ENCODE measurements at regions not wholly inside any gene's neighbourhood (a gene's known extent, or its start where the extent isn't known, plus 50 kb on each side); places are given as distances from the start of the nearest gene placed in this dataset.

GRCh38 chr17:70859829-70860228 lies 690.5 kb downstream of the KCNJ2 start:
- in situ Hi-C loops (cut with HindIII; ENCODE audit: low sequenced_read_pairs): loop anchor here (5.0 kb wide), 1 partner anchor 77 kb away; no protein-coding TSS in a partner anchor

- in situ Hi-C loops (cut with HindIII; ENCODE audit: low sequenced_read_pairs): loop anchor here (5.0 kb wide), 1 partner anchor 75 kb away; no protein-coding TSS in a partner anchor
These were observed 693.0 kb downstream of the KCNJ2 start for GRCh38 chr17:70862295-70862694.

- in situ Hi-C loops (cut with HindIII; ENCODE audit: low sequenced_read_pairs): loop anchor here (5.0 kb wide), 1 partner anchor 74 kb away; no protein-coding TSS in a partner anchor
These were observed 694.3 kb downstream of the KCNJ2 start for GRCh38 chr17:70863436-70864248.

DNA sequence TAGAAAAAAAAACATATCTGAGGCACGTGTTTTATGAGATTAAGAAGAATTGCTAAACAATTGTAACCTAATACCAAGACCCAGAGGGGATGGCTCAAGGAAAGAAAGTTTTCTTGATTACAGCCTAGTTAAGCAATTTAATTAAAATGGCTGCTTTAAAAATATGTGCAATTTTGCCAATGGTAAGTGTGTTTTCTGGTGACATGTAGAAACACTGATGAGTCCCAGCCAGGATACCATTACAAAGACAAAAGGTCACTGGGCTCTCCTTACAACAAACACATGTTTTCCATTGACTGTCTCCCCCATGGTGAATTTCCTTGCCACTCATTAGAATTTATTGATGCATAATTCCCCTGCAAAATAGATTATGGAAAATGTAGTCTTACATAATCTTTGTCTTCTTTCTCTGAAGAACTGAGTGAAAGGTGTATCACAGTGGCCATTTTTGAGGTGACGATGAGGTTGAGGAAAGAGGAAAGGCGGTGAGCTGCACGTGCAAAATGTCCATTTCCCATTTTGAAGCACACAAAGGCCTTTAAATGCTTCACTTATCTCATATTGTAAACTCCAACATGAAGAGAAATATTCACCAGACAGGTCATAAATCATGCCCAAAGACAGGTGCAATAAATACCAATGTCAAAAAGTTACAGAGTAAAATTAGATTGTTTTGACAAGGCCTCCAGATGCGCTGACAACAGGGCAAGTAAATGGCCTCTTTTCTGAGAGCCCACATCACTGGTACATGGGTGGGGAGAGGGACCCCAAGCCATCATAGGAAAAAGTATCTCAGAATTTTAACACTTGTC lies 696.9 kb downstream of the KCNJ2 start:
- in situ Hi-C loops (cut with HindIII; ENCODE audit: low sequenced_read_pairs): no loop called here

- in situ Hi-C loops (cut with HindIII; ENCODE audit: low sequenced_read_pairs): no loop called here
These were observed 698.8 kb downstream of the KCNJ2 start for GRCh38 chr17:70868149-70868548.

DNA sequence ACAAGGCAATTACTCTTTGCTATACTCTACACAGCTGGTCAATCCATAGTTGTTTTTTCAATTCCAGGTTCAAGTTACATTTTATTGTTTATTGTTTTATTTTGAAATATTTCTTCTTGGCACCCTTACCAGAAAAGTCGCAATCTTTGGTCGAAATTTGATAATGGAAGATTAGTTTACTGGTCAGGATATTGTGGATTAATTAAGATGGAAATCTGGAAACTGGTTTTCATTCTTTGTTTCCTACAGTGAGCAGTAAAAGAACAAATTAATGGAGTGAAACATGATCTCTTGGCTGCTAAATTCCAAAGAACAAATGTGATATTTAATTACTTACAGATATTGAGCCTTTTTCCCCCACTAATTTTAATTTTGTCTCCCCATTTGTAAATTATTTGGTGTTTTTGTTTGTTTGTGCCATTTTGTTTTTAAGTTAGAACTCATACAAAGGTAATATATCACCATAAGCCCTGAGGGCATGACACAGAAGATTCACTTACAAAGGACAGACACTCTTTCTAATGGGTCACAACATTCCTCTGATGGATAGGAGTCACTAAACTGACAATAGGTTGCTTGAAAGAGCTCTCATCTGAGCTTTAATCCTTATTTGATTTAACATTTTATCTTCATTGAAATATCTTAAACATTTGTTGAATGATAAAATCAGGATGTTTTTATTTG lies 700.2 kb downstream of the KCNJ2 start:
- in situ Hi-C loops (cut with HindIII; ENCODE audit: low sequenced_read_pairs): no loop called here

- in situ Hi-C loops (cut with HindIII; ENCODE audit: low sequenced_read_pairs): no loop called here
These were observed 702.0 kb downstream of the KCNJ2 start for GRCh38 chr17:70871180-70871818.

- in situ Hi-C loops (cut with HindIII; ENCODE audit: low sequenced_read_pairs): no loop called here
These were observed 702.8 kb downstream of the KCNJ2 start for GRCh38 chr17:70872103-70872502.

- in situ Hi-C loops (cut with HindIII; ENCODE audit: low sequenced_read_pairs): no loop called here
These were observed 706.5 kb downstream of the KCNJ2 start for GRCh38 chr17:70875729-70876310.

- in situ Hi-C loops (cut with HindIII; ENCODE audit: low sequenced_read_pairs): no loop called here
These were observed 709.5 kb downstream of the KCNJ2 start for GRCh38 chr17:70878879-70879278.

GRCh38 chr17:70879401-70879800 lies 710.1 kb downstream of the KCNJ2 start:
- in situ Hi-C loops (cut with HindIII; ENCODE audit: low sequenced_read_pairs): no loop called here

DNA sequence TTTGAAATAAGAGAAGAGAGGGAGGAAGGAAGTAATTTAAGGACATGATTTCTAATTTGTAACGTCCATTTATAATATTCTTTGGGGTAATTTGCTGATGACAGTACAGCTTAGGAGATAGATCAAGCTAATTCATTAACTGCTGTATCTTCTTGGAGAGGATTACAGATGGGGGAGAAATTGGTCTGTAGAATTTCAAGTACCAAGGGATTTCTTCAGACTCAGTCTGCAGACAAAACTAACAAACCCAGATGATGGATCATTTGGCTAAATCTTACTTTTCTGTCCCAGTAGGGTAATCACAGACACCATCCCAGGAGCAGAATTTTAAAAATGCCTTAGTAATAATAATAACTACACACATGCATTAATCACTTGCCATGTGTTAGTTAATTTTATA lies 711.8 kb downstream of the KCNJ2 start:
- in situ Hi-C loops (cut with HindIII; ENCODE audit: low sequenced_read_pairs): no loop called here

- in situ Hi-C loops (cut with HindIII; ENCODE audit: low sequenced_read_pairs): no loop called here
These were observed 713.2 kb downstream of the KCNJ2 start for GRCh38 chr17:70882504-70882903.

DNA sequence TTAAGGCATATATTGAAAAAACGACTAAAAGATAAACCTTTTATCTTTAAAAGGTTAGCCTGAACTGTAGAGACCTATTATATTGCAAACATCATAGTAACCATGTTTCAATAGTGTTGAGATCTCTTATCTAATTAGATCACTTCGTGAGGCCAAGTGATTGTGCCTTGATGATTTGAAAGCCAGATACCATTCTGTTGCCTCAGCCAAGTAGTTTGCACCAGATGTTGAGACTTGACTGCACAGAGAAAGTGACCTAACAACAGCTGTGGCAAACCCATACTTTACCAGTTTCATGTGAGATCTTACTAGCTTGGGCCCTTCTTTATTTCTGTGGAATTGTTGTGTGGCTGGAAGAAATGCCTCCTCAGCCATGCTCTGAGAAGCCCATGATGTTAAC lies 717.3 kb downstream of the KCNJ2 start:
- in situ Hi-C loops (cut with HindIII; ENCODE audit: low sequenced_read_pairs): no loop called here

- in situ Hi-C loops (cut with HindIII; ENCODE audit: low sequenced_read_pairs): no loop called here
These were observed 719.0 kb downstream of the KCNJ2 start for GRCh38 chr17:70888324-70888723.

GRCh38 chr17:70891306-70891705 lies 722.0 kb downstream of the KCNJ2 start:
- in situ Hi-C loops (cut with HindIII; ENCODE audit: low sequenced_read_pairs): no loop called here

DNA sequence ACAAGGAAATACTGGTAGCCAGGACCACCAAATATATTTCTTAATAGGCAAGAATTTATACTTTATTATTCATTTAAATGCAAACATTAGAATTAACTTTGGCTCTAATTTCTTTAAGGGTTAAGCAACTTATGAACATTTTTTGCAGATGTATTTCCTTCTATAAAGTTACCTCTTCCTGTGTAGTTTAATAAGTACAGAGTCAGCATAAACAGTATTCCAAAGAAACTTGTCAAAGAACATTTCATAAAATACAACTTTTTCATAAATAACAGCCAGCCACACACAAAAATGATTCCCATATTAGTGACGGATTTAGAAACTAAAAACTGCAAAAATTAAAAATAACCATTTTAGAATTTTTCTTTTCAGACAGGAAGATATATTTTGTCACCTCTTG lies 723.2 kb downstream of the KCNJ2 start:
- in situ Hi-C loops (cut with HindIII; ENCODE audit: low sequenced_read_pairs): no loop called here

GRCh38 chr17:70896843-70897242 lies 727.5 kb downstream of the KCNJ2 start:
- in situ Hi-C loops (cut with HindIII; ENCODE audit: low sequenced_read_pairs): no loop called here

DNA sequence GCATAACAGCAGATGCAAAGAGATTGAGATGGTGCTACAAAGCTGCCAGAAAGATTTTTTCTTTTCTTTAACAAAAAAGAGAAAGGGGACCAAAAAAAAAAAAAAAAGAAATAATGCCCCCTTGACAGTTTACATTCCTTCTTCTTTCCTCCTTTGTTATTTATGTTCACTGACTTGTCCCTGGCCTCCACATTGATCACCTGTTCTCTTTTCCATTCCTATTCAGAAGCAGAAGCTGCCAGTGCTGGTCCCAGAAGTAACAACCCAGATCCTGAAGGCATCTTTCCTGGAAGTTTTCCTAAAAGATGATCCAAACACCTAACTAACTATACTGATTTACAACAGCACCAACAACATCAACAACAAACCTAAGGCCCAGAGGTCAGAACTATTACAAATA lies 728.1 kb downstream of the KCNJ2 start:
- in situ Hi-C loops (cut with HindIII; ENCODE audit: low sequenced_read_pairs): no loop called here

GRCh38 chr17:70901870-70902269 lies 732.5 kb downstream of the KCNJ2 start:
- in situ Hi-C loops (cut with HindIII; ENCODE audit: low sequenced_read_pairs): no loop called here

All from endothelial cell of hepatic sinusoid (primary cell).